ENCODE measurements at regions not wholly inside any gene's neighbourhood (a gene's known extent, or its start where the extent isn't known, plus 50 kb on each side); places are given as distances from the start of the nearest gene placed in this dataset.
"Not testable (repeated sequence)": the region's sequence is repeated elsewhere in the genome, so short reads cannot be mapped to it uniquely, and the experiment has no call there.

DNA sequence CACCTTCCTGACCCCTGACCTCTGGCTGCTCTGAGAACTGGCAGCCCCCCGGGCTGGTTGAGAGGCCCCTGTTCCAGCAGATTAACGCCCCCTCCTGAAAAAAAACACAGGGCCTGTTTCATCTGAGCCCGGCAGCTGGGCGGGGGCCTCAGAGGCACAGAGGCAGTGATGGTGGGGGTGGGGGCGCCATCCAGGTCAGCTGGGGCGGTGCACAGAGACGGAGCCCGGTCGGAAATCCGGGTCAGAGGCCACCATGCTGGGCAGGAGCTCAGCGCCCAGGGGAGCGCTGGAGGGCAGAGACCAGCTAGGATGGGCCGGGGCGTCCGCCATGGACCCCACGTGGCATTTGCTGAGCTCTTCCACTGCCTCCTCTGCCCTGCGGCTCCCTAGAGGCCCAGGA is 68.0 kb downstream of the UNCX start:
- DNase-seq, result no peak

GRCh38 chr7:1301054-1301881 is 68.6 kb downstream of the UNCX start:
- DNase-seq, result no peak

DNA sequence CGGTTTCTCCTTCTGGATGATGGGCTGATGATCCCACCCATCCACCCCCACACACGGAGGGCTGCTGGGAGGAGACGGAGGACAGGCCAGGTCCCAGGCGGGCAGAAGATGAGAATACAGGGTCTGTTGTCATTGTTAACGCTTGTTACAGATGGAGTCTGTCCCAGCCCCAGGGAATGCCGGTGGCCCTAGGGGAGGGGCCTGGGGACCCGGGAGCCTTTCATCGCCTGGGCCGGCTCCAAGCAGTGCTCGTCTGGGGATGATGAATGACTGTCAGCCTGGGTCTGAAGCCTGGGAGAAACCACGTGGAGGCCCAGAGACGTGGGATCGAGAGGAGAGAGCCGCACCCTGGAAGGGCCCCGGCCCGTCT is 69.2 kb downstream of the UNCX start:
- DNase-seq, result no peak

DNA sequence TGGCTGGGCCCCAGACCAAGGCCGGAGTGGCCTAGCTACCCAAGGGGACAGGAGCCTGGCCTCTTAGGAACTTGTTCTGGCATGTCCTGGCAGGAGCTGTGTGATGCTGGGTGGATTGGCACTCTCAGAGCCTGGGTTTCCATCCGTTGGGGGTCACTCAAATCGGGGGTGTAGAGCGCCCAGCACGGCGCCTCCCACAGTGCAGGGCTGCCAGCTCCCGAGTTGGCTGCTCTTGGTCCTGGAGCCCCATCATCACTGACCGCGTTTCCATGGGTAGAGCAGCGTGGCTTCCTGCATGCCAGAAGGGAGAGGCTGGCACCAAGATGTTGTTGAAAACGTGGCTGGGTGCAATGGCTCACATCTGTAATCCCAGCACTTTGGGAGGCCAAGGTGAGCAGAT is 70.3 kb downstream of the UNCX start:
- DNase-seq, result no peak

DNA sequence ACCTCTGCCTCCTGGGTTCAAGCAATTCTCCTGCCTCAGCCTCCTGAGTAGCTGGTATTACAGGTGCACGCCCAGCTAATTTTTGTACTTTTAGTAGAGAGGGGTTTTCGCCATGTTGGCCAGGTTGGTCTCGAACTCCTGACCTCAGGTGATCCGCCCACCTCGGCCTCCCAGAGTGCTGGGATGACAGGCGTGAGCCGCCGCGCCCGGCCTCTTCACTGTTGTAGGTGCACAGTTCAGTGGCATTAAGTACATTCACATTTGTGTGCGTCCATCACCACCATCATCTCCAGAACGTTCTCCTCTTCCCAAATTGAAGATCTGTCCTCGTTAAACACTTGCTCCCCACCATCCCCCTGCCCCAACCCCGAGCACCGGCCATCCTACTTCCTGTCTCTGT is 71.3 kb downstream of the UNCX start:
- DNase-seq, result not testable (repeated sequence)

- DNase-seq, result no peak
These were observed 73.2 kb downstream of the UNCX start for GRCh38 chr7:1305873-1306272.

GRCh38 chr7:1307828-1308227 is 75.2 kb downstream of the UNCX start:
- DNase-seq, result no peak

- no peak for DNase-seq
These were observed 76.6 kb downstream of the UNCX start for GRCh38 chr7:1309290-1309689.

DNA sequence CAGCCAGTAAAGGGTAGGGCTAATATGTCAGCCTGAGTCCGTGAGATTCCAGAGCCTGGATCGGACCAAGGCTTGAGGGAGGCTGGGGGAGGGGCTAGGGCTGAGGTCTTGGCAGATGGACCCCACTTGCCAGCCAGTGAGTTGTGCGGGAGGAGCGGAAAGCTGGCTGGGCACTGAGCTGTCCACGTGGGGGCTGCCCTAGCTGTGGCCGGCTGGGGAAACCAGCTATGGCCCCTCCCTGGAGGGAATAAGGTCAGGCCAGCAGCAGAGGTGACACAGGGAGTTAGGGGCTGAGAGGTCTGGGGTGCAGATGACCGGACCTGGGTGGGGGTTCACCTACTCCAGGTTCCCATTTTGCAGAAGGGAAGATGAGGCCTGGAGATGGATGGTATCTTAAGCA is 77.3 kb downstream of the UNCX start:
- no peak for DNase-seq

DNA sequence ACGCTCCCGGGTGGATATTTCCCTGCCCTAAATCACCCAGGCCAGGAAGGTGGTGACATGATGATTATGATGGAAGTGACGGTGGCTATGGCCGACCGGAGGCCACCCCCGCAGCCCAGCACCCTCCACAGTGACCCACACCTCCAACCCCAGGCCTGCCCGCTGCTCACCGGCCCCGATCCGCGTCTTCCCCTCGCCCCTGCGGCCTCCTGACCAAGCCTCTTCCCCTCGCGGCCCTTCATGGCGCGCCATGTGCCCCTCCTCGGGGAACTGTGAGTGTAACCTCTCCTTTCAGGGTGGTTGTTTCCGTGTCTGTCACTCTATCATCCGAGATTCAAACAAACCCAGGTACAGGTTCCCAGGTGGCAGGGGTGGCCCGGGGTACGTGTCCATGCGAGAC is 78.3 kb downstream of the UNCX start:
- DNase-seq, result no peak

DNA sequence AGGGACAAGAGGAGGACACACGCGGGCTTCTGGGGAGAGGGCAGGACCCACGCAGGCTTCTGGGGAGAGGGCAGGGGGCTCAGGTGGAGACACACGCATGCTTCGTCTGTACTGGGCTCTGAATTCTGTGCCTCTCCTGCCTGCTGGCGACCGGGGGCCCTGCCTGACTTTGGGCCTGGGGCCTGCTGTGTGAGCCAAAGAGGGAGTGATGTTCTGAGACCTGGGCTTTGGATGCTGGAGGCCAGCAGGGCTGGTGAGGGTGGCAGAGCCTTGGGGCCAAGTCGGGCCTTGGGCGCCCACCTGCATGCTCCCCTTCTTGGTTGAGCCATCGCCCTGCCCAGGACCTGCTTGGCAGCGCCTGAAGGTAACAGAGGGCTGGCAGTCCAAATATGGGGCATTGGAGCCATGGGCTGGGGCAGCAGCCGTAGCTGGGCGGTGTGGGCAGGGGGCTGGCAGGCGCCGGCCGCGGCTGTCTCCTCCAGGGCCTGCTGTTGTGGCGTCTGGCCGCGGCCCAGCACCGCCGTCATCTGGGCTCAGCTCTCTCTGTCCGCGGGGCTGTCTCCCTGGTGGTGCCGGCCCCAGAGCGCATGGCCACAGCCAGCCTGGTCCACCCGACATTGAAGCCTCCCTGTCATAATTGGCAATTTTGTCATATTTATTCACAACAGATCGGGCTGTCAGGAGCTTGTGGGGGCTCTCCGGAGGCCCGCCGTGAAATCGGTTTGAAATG is 78.9 kb downstream of the UNCX start:
- DNase-seq, result no peak

- DNase-seq, result no peak
These were observed 79.7 kb downstream of the UNCX start for GRCh38 chr7:1312136-1313070.

DNA sequence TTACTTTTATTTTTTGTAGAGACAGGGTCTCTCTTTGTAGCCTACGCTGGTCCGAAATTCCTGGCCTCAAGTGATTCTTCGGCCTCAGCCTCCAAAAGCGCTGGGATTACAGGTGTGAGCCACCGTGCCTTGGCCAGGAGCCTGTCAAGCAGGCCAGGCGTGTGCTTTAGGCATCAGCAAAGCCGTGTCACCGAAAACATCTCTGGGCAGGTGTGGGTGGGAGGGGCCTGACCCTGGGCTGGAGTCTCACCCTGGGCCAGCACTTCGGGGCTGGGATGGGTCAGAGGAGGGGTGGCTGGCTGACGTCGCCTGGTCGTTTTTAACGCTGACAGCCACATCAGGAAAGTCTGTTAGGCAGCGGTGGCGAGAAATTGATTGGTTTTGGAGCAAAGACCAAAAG is 80.9 kb downstream of the UNCX start:
- no peak for DNase-seq

- DNase-seq, result no peak
These were observed 81.6 kb downstream of the UNCX start for GRCh38 chr7:1314021-1314907.

DNA sequence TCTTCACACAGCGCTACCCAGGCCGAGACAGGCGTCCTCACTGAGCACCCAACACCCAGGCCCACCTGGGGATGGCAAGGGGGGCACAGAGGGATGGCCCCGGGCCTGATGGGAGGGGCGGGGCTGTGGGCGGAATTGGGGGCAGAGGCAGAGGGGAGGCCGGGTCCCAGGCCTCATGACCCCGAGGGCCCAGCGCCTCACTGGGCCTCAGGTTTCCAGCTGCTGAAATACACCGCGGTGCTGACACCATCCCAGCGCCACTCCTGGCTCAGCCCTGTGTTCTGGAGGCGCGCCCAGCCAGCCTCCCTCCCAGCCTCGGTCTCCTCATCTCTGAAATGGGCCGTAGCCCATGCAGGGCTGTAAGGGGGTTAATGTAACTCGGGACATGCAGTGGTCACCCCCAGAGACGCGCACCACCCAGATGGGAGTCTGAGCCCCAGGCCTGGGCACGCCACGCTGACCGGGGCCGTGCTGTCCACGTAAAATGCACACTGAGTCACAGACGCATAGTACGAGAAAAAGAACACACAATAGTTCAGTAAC is 82.3 kb downstream of the UNCX start:
- DNase-seq, result no peak

GRCh38 chr7:1316086-1316485 is 83.4 kb downstream of the UNCX start:
- no peak for DNase-seq

GRCh38 chr7:1317646-1318045 is 85.0 kb downstream of the UNCX start:
- no peak for DNase-seq

- DNase-seq, result no peak
These were observed 85.4 kb downstream of the UNCX start for GRCh38 chr7:1318051-1318450.

- DNase-seq, result no peak
These were observed 86.0 kb downstream of the UNCX start for GRCh38 chr7:1318661-1319060.

GRCh38 chr7:1320616-1321240 is 88.1 kb downstream of the UNCX start:
- DNase-seq, result no peak

DNA sequence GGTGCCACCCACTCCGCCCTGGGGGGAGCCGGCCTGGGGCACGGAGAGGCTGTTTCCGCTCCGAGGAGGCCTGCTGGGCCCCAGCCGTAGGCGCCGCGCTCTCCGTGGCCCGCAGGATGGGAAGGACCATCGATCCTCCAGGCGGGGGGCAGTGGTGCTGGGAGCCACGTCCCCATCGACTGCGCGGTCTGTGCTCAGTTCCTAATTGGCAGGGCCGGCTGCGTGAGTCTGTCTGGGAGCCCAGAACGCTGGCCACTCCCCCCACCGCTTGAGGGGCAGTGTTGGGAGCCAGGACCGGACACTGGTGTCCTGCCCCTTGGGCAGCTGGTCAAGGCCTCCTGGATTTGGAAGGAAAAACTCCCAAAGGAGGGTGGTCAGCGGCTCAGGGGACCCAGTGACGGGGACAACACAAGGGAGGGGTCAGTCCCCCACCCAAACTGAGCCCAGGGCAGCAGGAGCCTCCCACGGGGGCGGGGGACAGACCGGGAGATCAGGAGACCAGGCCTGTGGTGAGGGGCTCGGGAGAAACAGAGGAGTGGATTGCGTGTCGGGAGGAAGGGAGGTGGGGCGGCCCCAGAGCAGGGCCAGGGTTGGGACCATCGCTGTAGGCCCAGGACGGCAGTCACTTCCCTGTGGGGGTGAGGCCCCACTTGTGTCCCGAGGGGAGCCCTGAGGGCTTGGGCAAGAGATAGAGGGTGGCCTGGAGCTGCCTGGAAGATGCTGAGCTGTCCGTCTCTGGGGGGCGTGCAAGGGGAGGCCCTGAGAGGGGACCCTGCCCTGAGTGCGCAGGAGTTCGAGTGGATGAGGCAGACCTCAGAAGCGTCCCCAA is 89.0 kb downstream of the UNCX start:
- no peak for DNase-seq
